ENCODE measurements at regions not wholly inside any gene's neighbourhood (a gene's known extent, or its start where the extent isn't known, plus 50 kb on each side); places are given as distances from the start of the nearest gene placed in this dataset.

DNA sequence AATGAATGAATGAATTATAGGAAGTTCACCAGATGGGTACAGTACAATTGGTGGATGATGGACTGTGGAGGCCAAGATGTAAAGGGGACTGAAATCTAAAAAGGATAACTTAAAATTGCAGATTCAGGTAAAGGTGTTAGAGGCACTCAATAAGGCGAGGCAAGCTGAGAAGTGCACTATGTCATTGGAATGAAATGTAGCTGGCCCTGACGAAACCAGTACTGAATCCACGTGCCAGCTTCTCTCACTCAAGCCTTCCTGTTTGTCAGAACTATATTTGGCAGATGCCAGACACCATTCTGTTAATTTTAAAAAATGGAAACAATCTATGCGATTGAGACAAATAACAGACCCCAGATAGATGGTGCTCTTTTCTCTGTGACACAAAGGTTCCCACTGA, 1039.1 kb upstream of the TENM3 start:
- no peak for TF ChIP-seq CBX5 (IDR thresholded peaks at IDR 0.05; ENCODE audit: low read depth)
- no peak for TF ChIP-seq BRCA1 (IDR thresholded peaks at IDR 0.05; ENCODE audit: low read depth, low read length)
- no peak for TF ChIP-seq HDAC6 (IDR thresholded peaks at IDR 0.05; ENCODE audit: unreplicated experiment)
- no peak for TF ChIP-seq NR2C2 (IDR thresholded peaks at IDR 0.05; ENCODE audit: borderline replicate concordance, control insufficient read depth, insufficient read length, low read depth)

Data from GM12878 (cell line).